HG02571 (cell line): ENCODE measurements at regions not wholly inside any gene's neighbourhood (a gene's known extent, or its start where the extent isn't known, plus 50 kb on each side); places are given as distances from the start of the nearest gene placed in this dataset.
"Not testable (repeated sequence)": the region's sequence is repeated elsewhere in the genome, so short reads cannot be mapped to it uniquely, and the experiment has no call there.

ENCODE experiments used
- ATAC-seq: cut with Tn5 transposase; IDR thresholded peaks from one replicate; pipeline ENCODE4 v1.9.1; 2021; ENCODE audit warnings: mild to moderate bottlenecking, moderate library complexity; ENCODE audit not compliant: unreplicated experiment

- ATAC-seq, result no peak
Measured at GRCh38 chr20:12112089-12112474, 194.4 kb downstream of the BTBD3 start.

DNA sequence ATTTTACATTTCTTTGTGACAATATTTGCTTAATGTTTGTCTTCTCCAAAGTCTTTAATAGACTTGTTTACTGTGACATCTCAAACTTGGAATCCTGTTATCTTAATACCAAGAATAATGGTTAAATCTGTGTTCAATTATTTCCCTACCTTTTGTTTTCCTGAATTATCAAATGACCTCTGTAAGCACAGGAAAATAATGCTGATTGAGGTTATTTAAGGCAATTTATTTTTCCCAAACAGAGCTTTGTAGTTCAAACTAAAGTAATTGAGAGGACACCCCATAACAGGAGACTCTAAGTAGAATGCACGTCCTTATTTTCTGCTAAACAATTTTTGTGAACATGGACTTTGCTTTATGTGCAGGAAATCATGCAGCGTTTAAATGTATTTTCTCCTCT lies 195.0 kb downstream of the BTBD3 start:
- ATAC-seq, result no peak

GRCh38 chr20:12113075-12113467 lies 195.4 kb downstream of the BTBD3 start:
- no peak for ATAC-seq

GRCh38 chr20:12113468-12114371 lies 196.0 kb downstream of the BTBD3 start:
- no peak for ATAC-seq

- not testable (repeated sequence) for ATAC-seq
Measured at GRCh38 chr20:12129114-12129513, 211.4 kb downstream of the BTBD3 start.

- ATAC-seq, result not testable (repeated sequence)
Measured at GRCh38 chr20:12129532-12129931, 211.8 kb downstream of the BTBD3 start.

DNA sequence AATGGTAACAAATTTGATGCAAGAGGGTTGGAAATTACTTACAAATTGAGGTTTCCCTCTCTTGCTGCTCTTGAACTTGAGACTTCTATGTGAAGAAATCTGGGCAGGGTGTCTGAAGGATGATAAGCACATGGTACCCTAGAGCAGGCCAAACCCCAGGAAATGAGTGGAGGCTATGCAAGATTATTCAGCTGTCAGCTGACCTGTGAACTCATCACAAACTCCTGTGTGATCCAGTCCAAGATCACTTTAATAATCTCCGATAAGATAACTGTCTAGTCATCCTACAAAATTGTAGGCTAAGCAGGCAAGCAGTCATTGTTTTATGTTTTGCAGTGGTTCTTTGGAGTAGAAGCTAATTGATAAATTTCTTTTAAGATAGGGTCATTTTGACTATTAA lies 213.1 kb downstream of the BTBD3 start:
- ATAC-seq, result no peak

DNA sequence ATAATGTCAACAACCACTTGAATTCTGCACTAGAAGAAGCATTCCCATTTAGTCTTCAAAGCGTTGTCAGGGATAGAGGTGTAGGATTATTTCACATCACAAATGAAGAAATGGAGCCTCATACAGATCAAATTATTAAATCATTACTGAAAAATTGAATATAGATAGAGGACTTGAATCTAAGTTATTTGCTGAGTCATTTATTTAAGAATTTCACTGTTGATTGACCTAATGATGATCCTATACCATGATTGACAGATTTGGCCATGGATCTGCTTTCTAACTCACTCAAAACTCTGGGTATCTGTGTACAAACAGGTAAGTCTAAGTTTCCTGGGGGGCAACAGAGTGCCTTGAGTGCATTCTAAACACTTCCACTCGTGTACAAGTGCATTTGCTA lies 215.9 kb downstream of the BTBD3 start:
- no peak for ATAC-seq

- ATAC-seq, result not testable (repeated sequence)
Measured at GRCh38 chr20:12145951-12146350, 228.3 kb downstream of the BTBD3 start.

GRCh38 chr20:12152996-12153395 lies 235.3 kb downstream of the BTBD3 start:
- no peak for ATAC-seq

DNA sequence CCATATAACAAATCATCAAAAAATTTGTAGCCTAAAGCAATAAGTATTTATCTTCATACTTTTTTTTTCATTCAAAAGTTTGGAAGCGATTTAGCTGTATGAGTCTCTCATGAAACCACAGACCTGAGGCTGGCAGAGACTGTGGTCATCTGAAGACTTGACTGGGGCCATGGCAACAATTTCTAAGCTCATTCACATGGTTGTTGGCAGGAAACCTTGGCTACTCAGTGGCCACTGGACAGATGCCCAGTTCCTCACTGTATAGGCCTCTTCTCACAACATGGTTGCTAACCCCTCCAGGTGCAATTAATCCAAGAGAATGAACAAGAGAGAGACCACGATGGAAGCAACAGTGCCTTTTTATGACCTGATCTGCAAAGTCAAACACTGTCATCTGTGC lies 235.9 kb downstream of the BTBD3 start:
- no peak for ATAC-seq

DNA sequence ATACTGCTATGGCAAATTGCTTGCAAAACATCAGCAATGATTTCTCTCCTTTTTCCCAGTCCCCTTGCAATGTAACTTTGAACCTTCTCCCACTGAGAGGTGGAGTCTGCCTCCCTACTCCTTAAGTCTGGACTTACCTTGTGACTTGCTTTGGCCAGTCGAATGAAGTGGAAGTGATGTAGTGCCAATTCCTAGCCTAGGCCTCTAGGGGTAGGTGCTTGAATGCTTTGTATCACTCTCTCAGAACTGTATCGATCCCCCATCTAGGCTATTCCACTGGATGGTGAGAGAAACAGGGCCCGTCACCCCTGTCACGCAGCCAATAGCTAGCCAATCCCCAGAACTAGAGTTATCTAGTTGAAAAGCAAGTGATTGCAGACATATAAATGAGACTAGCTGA lies 238.6 kb downstream of the BTBD3 start:
- no peak for ATAC-seq

GRCh38 chr20:12159261-12159660 lies 241.6 kb downstream of the BTBD3 start:
- no peak for ATAC-seq

GRCh38 chr20:12161734-12162133 lies 244.0 kb downstream of the BTBD3 start:
- ATAC-seq, result no peak

- no peak for ATAC-seq
Measured at GRCh38 chr20:12166053-12166717, 248.5 kb downstream of the BTBD3 start.

DNA sequence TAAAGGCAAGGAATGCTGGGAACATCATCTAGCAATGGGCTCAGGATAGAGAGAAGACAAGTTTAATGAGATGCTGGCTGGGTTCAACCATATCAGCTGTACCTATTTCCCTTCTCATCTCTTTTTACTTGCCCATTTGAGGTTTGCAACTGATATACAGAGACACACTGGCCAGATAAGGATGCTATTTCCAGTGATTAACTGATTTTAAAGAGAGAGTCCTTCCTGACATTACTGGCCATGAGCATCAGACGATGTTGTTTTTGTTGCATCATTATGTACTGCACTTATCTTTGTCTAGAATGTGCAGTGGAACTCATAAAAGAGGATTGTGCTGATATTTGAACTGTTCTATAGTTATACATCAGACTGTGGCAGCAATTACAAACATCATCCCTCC lies 252.7 kb downstream of the BTBD3 start:
- no peak for ATAC-seq

- ATAC-seq, result no peak
Measured at GRCh38 chr20:12171923-12172524, 254.3 kb downstream of the BTBD3 start.

GRCh38 chr20:12173347-12174012 lies 255.8 kb downstream of the BTBD3 start:
- no peak for ATAC-seq

GRCh38 chr20:12175538-12175937 lies 257.8 kb downstream of the BTBD3 start:
- ATAC-seq, result no peak

DNA sequence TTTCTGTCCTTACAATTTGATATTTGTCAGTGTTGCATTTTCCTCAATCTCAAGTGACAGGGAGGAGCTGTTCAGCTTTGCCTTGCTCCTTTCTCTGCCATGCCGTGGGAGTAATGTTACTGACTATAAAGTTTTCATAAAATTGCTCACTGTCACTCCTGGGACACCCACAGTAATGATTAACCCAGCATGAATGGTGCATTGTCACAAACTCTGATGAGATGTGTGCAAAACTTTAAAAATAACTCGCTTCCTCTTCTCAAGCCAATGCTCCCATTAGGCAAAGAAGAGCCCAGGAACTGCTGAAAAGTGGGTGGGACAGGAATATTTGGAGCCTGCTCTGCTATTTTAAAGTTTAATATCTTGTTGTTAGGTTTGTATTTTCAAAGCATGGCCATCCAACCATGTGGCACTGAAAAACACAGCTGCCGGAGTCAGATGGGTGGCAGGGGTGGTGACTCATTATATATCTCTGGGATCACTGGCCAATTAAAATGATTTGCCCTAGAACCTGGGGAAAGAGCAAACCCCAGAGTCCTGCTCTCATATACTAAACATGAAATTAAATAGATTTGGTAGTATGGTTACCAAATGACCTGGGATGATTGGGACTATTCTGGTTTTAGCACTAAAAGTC lies 260.1 kb downstream of the BTBD3 start:
- ATAC-seq, result no peak

DNA sequence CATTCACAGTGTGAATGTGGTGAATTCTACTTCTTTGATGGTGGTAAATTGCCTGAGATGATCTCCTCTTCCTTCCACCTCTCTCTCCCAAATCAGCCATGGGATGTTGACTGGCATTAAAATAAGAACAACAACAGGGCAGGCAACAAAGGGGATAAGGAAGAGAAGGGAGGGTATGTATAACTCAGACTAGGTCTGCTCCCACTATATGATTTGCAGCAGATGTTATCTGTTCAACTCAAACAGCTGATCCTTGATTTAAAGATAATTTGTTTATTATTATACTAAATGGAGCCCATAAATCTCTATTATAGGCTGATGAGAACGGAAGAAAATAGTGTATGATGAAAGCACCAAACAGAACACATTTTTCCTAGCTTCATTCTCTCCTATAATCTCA lies 262.0 kb downstream of the BTBD3 start:
- no peak for ATAC-seq
